A673 (cell line): ENCODE measurements at regions not wholly inside any gene's neighbourhood (a gene's known extent, or its start where the extent isn't known, plus 50 kb on each side); places are given as distances from the start of the nearest gene placed in this dataset.

Experiments used
- BruUV-seq: library from RNA; stranded (reverse); fragments of 400-500 nt; replicated peaks from 2 replicates; lab custom pipeline; 2021; lab: Mats Ljungman, UMichigan
- CTCF ChIA-PET: fragments of 300-600 bp; sonication (Branson Sonifier 250); formaldehyde crosslinking; loops from one replicate; lab custom pipeline; 2022; ENCODE audit warnings: antibody characterized with exemption; lab: Charles Lee
- POLR2A ChIA-PET: fragments of 300-600 bp; sonication (Branson Sonifier 250); formaldehyde crosslinking; loops from one replicate; lab custom pipeline; 2022; ENCODE audit warnings: antibody characterized with exemption; ENCODE audit not compliant: low non-redundant PET; lab: Charles Lee
- DNase-seq: peaks from one replicate; pipeline ENCODE4 v3.0.0-alpha.2; 2015; ENCODE audit warnings: low spot score
- H3K27ac ChIP-seq: fragments of 200-600 bp; sonication (generic); 2 replicates; pipeline ENCODE4 v1.5.1; 2016; ENCODE audit warnings: mixed run types, low read depth, mild to moderate bottlenecking, mixed read lengths, antibody characterized with exemption, low read length; ENCODE audit not compliant: poor library complexity, severe bottlenecking
- H3K27me3 ChIP-seq: fragments of 200-600 bp; sonication (generic); replicated peaks from 2 replicates; pipeline ENCODE4 v1.6.1; 2017; ENCODE audit warnings: mixed run types, low read depth, mild to moderate bottlenecking, mixed read lengths, antibody characterized with exemption, low read length; ENCODE audit not compliant: insufficient read depth, poor library complexity
- H3K36me3 ChIP-seq: fragments of 200-600 bp; sonication (generic); 2 replicates; pipeline ENCODE4 v1.6.1; 2016; ENCODE audit warnings: mixed run types, mild to moderate bottlenecking, mixed read lengths, antibody characterized with exemption, low read length; ENCODE audit not compliant: insufficient read depth, poor library complexity, severe bottlenecking
- H3K4me1 ChIP-seq: fragments of 200-600 bp; sonication (generic); 2 replicates; pipeline ENCODE4 v1.6.1; 2017; ENCODE audit warnings: mixed run types, mild to moderate bottlenecking, mixed read lengths, antibody characterized with exemption, low read length; ENCODE audit not compliant: insufficient read depth, poor library complexity, severe bottlenecking
- H3K4me3 ChIP-seq: fragments of 200-600 bp; sonication (generic); 2 replicates; pipeline ENCODE4 v1.5.1; 2016; ENCODE audit warnings: low read depth, mixed run types, mild to moderate bottlenecking, mixed read lengths, low read length; ENCODE audit not compliant: poor library complexity, severe bottlenecking
- H3K9me3 ChIP-seq: fragments of 200-600 bp; sonication (generic); 2 replicates; pipeline ENCODE4 v1.6.1; 2016; ENCODE audit warnings: mixed run types, low read depth, mild to moderate bottlenecking, mixed read lengths, antibody characterized with exemption, low read length; ENCODE audit not compliant: poor library complexity, severe bottlenecking
- CTCF ChIP-seq: fragments of 300-800, 200-600 bp; sonication (generic); conservative IDR thresholded peaks from 2 replicates; pipeline ENCODE4 v1.5.1; 2017; ENCODE audit warnings: low read depth, mild to moderate bottlenecking, antibody characterized with exemption, low read length, moderate library complexity, mixed read lengths
- EZH2 ChIP-seq: fragments of 200-600 bp; sonication (generic); IDR thresholded peaks from 2 replicates; pipeline ENCODE4 v1.6.1; 2017; ENCODE audit warnings: borderline replicate concordance, low read depth, mild to moderate bottlenecking, mixed read lengths, antibody characterized with exemption, low read length; ENCODE audit not compliant: poor library complexity, severe bottlenecking
- intact Hi-C: fragments of 100-400 bp; cut with micrococcal nuclease; formaldehyde crosslinking; loops from one replicate; pipeline ENCODE4 v1.10.0; 2022; ENCODE audit not compliant: unreplicated experiment

GRCh38 chr5:91632871-91633270 is 249.8 kb upstream of the ARRDC3 start:
- Histone ChIP-seq H3K4me3 (no peak overlapping the region), H3K9me3 (no peaks in the 10 kb centered on the region), H3K4me1 (no peaks in the 10 kb centered on the region), H3K36me3 (no peaks in the 10 kb centered on the region), H3K27ac (no peak overlapping the region), H3K27me3 (no peaks in the 10 kb centered on the region)
- intact Hi-C loops = loop anchor here (5.0 kb wide), 1 partner anchor 131 kb away; no protein-coding TSS in a partner anchor
- no peak for TF ChIP-seq CTCF
- no peak for TF ChIP-seq EZH2
- ChIA-PET POLR2A (no interaction called here), CTCF (no interaction called here)
- DNase-seq = peak; percentile 17
- BruUV-seq = no TSS peak

GRCh38 chr5:91611746-91612145 is 228.6 kb upstream of the ARRDC3 start:
- H3K4me1 ChIP-seq = no peaks in the 10 kb centered on the region
- DNase-seq = no peak
- no TSS peak for BruUV-seq
- no peaks in the 10 kb centered on the region for H3K27me3 ChIP-seq
- TF ChIP-seq CTCF = no peak
- no peak for TF ChIP-seq EZH2
- intact Hi-C loops = no loop called here
- no peaks in the 10 kb centered on the region for H3K36me3 ChIP-seq
- H3K4me3 ChIP-seq = no peak overlapping the region
- no peaks in the 10 kb centered on the region for H3K9me3 ChIP-seq
- POLR2A ChIA-PET = no interaction called here
- CTCF ChIA-PET = no interaction called here
- no peak overlapping the region for H3K27ac ChIP-seq

GRCh38 chr5:91607675-91608074 is 224.6 kb upstream of the ARRDC3 start:
- DNase-seq = no peak
- intact Hi-C loops = no loop called here
- no peak overlapping the region for H3K27ac ChIP-seq
- H3K36me3 ChIP-seq = no peaks in the 10 kb centered on the region
- no TSS peak for BruUV-seq
- H3K9me3 ChIP-seq = no peaks in the 10 kb centered on the region
- ChIA-PET POLR2A (no interaction called here), CTCF (no interaction called here)
- H3K4me3 ChIP-seq = no peak overlapping the region
- H3K27me3 ChIP-seq = no peaks in the 10 kb centered on the region
- no peaks in the 10 kb centered on the region for H3K4me1 ChIP-seq
- TF ChIP-seq CTCF (no peak), EZH2 (no peak)
